ENCODE measurements at regions not wholly inside any gene's neighbourhood (a gene's known extent, or its start where the extent isn't known, plus 50 kb on each side); places are given as distances from the start of the nearest gene placed in this dataset.

- H2AFZ ChIP-seq (ENCODE audit: low read length): no peak overlapping the region
Measured at GRCh38 chr20:11143481-11143880, 469.7 kb upstream of the JAG1 start.

GRCh38 chr20:11144114-11144950 lies 470.5 kb upstream of the JAG1 start:
- H3K79me2 ChIP-seq (ENCODE audit: low read length): no peaks in the 10 kb centered on the region
- H3K9me2 ChIP-seq (replicated peaks; ENCODE audit: insufficient read depth, low read length): no peaks in the 10 kb centered on the region
- no peak overlapping the region for H3K9ac ChIP-seq (ENCODE audit: low read length)
- no peaks in the 10 kb centered on the region for H3K27me3 ChIP-seq (ENCODE audit: low read length)
- H3K27ac ChIP-seq (ENCODE audit: low read length): no peak overlapping the region
- H2AFZ ChIP-seq (ENCODE audit: low read length): no peak overlapping the region
- no peaks in the 10 kb centered on the region for H3K36me3 ChIP-seq (ENCODE audit: insufficient read depth, low read length)
- H3K9me3 ChIP-seq (ENCODE audit: low read length): no peaks in the 10 kb centered on the region
- H3K4me1 ChIP-seq (ENCODE audit: low read length): no peaks in the 10 kb centered on the region
- H3K4me3 ChIP-seq (ENCODE audit: low read length): no peak overlapping the region
- no peak overlapping the region for H3K4me2 ChIP-seq (ENCODE audit: low read depth, low read length, poor library complexity, severe bottlenecking)
- DNase-seq: no peak
- no peaks in the 10 kb centered on the region for H4K20me1 ChIP-seq (ENCODE audit: insufficient read depth, low read depth, low read length)

More at GRCh38 chr20:11143481-11143880, 469.7 kb upstream of the JAG1 start:
- H3K79me2 ChIP-seq (ENCODE audit: low read length): no peaks in the 10 kb centered on the region
- no peaks in the 10 kb centered on the region for H3K9me2 ChIP-seq (replicated peaks; ENCODE audit: insufficient read depth, low read length)
- no peak overlapping the region for H3K4me3 ChIP-seq (ENCODE audit: low read length)
- no peak overlapping the region for H3K4me2 ChIP-seq (ENCODE audit: low read depth, low read length, poor library complexity, severe bottlenecking)
- no peaks in the 10 kb centered on the region for H3K4me1 ChIP-seq (ENCODE audit: low read length)
- H3K9me3 ChIP-seq (ENCODE audit: low read length): no peaks in the 10 kb centered on the region
- DNase-seq: no peak
- H3K36me3 ChIP-seq (ENCODE audit: insufficient read depth, low read length): no peaks in the 10 kb centered on the region
- H3K9ac ChIP-seq (ENCODE audit: low read length): no peak overlapping the region
- no peaks in the 10 kb centered on the region for H3K27me3 ChIP-seq (ENCODE audit: low read length)
- no peaks in the 10 kb centered on the region for H4K20me1 ChIP-seq (ENCODE audit: insufficient read depth, low read depth, low read length)
- no peak overlapping the region for H3K27ac ChIP-seq (ENCODE audit: low read length)

- Histone ChIP-seq H3K4me2 (ENCODE audit: low read depth, low read length, poor library complexity, severe bottlenecking) (no peak overlapping the region), H3K79me2 (ENCODE audit: low read length) (no peaks in the 10 kb centered on the region), H3K27ac (ENCODE audit: low read length) (no peak overlapping the region), H2AFZ (ENCODE audit: low read length) (no peak overlapping the region), H4K20me1 (ENCODE audit: insufficient read depth, low read depth, low read length) (no peaks in the 10 kb centered on the region), H3K9me3 (ENCODE audit: low read length) (no peaks in the 10 kb centered on the region), H3K9me2 (replicated peaks; ENCODE audit: insufficient read depth, low read length) (no peaks in the 10 kb centered on the region), H3K4me3 (ENCODE audit: low read length) (no peak overlapping the region), H3K9ac (ENCODE audit: low read length) (no peak overlapping the region), H3K27me3 (ENCODE audit: low read length) (no peaks in the 10 kb centered on the region), H3K4me1 (ENCODE audit: low read length) (no peaks in the 10 kb centered on the region), H3K36me3 (ENCODE audit: insufficient read depth, low read length) (no peaks in the 10 kb centered on the region)
- no peak for DNase-seq
Measured at GRCh38 chr20:11145616-11146015, 471.8 kb upstream of the JAG1 start.

- no peak overlapping the region for H3K9ac ChIP-seq (ENCODE audit: low read length)
- H3K27ac ChIP-seq (ENCODE audit: low read length): no peak overlapping the region
- H3K36me3 ChIP-seq (ENCODE audit: insufficient read depth, low read length): no peaks in the 10 kb centered on the region
- H3K4me3 ChIP-seq (ENCODE audit: low read length): no peak overlapping the region
- H3K27me3 ChIP-seq (ENCODE audit: low read length): peaks cover 3% of the 10 kb centered on the region; the same call in 1 of the 2 replicates
- no peaks in the 10 kb centered on the region for H3K9me2 ChIP-seq (replicated peaks; ENCODE audit: insufficient read depth, low read length)
- no peaks in the 10 kb centered on the region for H3K9me3 ChIP-seq (ENCODE audit: low read length)
- no peak overlapping the region for H2AFZ ChIP-seq (ENCODE audit: low read length)
- no peaks in the 10 kb centered on the region for H3K4me1 ChIP-seq (ENCODE audit: low read length)
- no peak overlapping the region for H3K4me2 ChIP-seq (ENCODE audit: low read depth, low read length, poor library complexity, severe bottlenecking)
- no peaks in the 10 kb centered on the region for H3K79me2 ChIP-seq (ENCODE audit: low read length)
- no peak for DNase-seq
- no peaks in the 10 kb centered on the region for H4K20me1 ChIP-seq (ENCODE audit: insufficient read depth, low read depth, low read length)
Measured at GRCh38 chr20:11153819-11154218, 480.0 kb upstream of the JAG1 start.

GRCh38 chr20:11155156-11155756 lies 481.5 kb upstream of the JAG1 start:
- no peak overlapping the region for H3K9ac ChIP-seq (ENCODE audit: low read length)
- no peaks in the 10 kb centered on the region for H3K36me3 ChIP-seq (ENCODE audit: insufficient read depth, low read length)
- H4K20me1 ChIP-seq (ENCODE audit: insufficient read depth, low read depth, low read length): no peaks in the 10 kb centered on the region
- no peaks in the 10 kb centered on the region for H3K9me3 ChIP-seq (ENCODE audit: low read length)
- H3K27me3 ChIP-seq (ENCODE audit: low read length): peaks cover 3% of the 10 kb centered on the region; the same call in 1 of the 2 replicates
- no peak overlapping the region for H3K4me3 ChIP-seq (ENCODE audit: low read length)
- no peaks in the 10 kb centered on the region for H3K79me2 ChIP-seq (ENCODE audit: low read length)
- no peak for DNase-seq
- H2AFZ ChIP-seq (ENCODE audit: low read length): no peak overlapping the region
- H3K27ac ChIP-seq (ENCODE audit: low read length): no peak overlapping the region
- no peaks in the 10 kb centered on the region for H3K4me1 ChIP-seq (ENCODE audit: low read length)
- no peak overlapping the region for H3K4me2 ChIP-seq (ENCODE audit: low read depth, low read length, poor library complexity, severe bottlenecking)
- no peaks in the 10 kb centered on the region for H3K9me2 ChIP-seq (replicated peaks; ENCODE audit: insufficient read depth, low read length)

- Histone ChIP-seq H3K4me3 (ENCODE audit: low read length) (no peak overlapping the region), H3K9ac (ENCODE audit: low read length) (no peak overlapping the region), H3K79me2 (ENCODE audit: low read length) (no peaks in the 10 kb centered on the region), H3K9me3 (ENCODE audit: low read length) (no peaks in the 10 kb centered on the region), H4K20me1 (ENCODE audit: insufficient read depth, low read depth, low read length) (no peaks in the 10 kb centered on the region), H3K4me1 (ENCODE audit: low read length) (no peaks in the 10 kb centered on the region), H3K4me2 (ENCODE audit: low read depth, low read length, poor library complexity, severe bottlenecking) (no peak overlapping the region), H3K27ac (ENCODE audit: low read length) (no peak overlapping the region), H3K27me3 (ENCODE audit: low read length) (peaks cover 3% of the 10 kb centered on the region; the same call in 1 of the 2 replicates), H3K36me3 (ENCODE audit: insufficient read depth, low read length) (no peaks in the 10 kb centered on the region), H3K9me2 (replicated peaks; ENCODE audit: insufficient read depth, low read length) (no peaks in the 10 kb centered on the region), H2AFZ (ENCODE audit: low read length) (no peak overlapping the region)
- no peak for DNase-seq
Measured at GRCh38 chr20:11156922-11157321, 483.1 kb upstream of the JAG1 start.

- DNase-seq: no peak
- H3K4me3 ChIP-seq (ENCODE audit: low read length): no peak overlapping the region
- H3K27me3 ChIP-seq (ENCODE audit: low read length): peaks cover 3% of the 10 kb centered on the region; the same call in 1 of the 2 replicates
- H3K9ac ChIP-seq (ENCODE audit: low read length): no peak overlapping the region
- no peaks in the 10 kb centered on the region for H3K4me1 ChIP-seq (ENCODE audit: low read length)
- no peaks in the 10 kb centered on the region for H3K9me3 ChIP-seq (ENCODE audit: low read length)
- H3K9me2 ChIP-seq (replicated peaks; ENCODE audit: insufficient read depth, low read length): no peaks in the 10 kb centered on the region
- no peaks in the 10 kb centered on the region for H3K79me2 ChIP-seq (ENCODE audit: low read length)
- H2AFZ ChIP-seq (ENCODE audit: low read length): no peak overlapping the region
- no peak overlapping the region for H3K27ac ChIP-seq (ENCODE audit: low read length)
- no peaks in the 10 kb centered on the region for H3K36me3 ChIP-seq (ENCODE audit: insufficient read depth, low read length)
- no peaks in the 10 kb centered on the region for H4K20me1 ChIP-seq (ENCODE audit: insufficient read depth, low read depth, low read length)
- H3K4me2 ChIP-seq (ENCODE audit: low read depth, low read length, poor library complexity, severe bottlenecking): no peak overlapping the region
Measured at GRCh38 chr20:11158146-11158545, 484.3 kb upstream of the JAG1 start.

- H3K27ac ChIP-seq (ENCODE audit: low read length): no peak overlapping the region
Measured at GRCh38 chr20:11158589-11158988, 484.8 kb upstream of the JAG1 start.

More at GRCh38 chr20:11158589-11158988, 484.8 kb upstream of the JAG1 start:
- H3K4me1 ChIP-seq (ENCODE audit: low read length): no peaks in the 10 kb centered on the region
- peaks cover 3% of the 10 kb centered on the region; the same call in 1 of the 2 replicates for H3K27me3 ChIP-seq (ENCODE audit: low read length)
- no peaks in the 10 kb centered on the region for H4K20me1 ChIP-seq (ENCODE audit: insufficient read depth, low read depth, low read length)
- H2AFZ ChIP-seq (ENCODE audit: low read length): no peak overlapping the region
- DNase-seq: no peak
- no peak overlapping the region for H3K4me3 ChIP-seq (ENCODE audit: low read length)
- no peaks in the 10 kb centered on the region for H3K79me2 ChIP-seq (ENCODE audit: low read length)
- H3K4me2 ChIP-seq (ENCODE audit: low read depth, low read length, poor library complexity, severe bottlenecking): no peak overlapping the region
- H3K9ac ChIP-seq (ENCODE audit: low read length): no peak overlapping the region
- no peaks in the 10 kb centered on the region for H3K9me3 ChIP-seq (ENCODE audit: low read length)
- no peaks in the 10 kb centered on the region for H3K36me3 ChIP-seq (ENCODE audit: insufficient read depth, low read length)
- no peaks in the 10 kb centered on the region for H3K9me2 ChIP-seq (replicated peaks; ENCODE audit: insufficient read depth, low read length)
